GM12878 (cell line): ENCODE measurements at regions not wholly inside any gene's neighbourhood (a gene's known extent, or its start where the extent isn't known, plus 50 kb on each side); places are given as distances from the start of the nearest gene placed in this dataset.

Experiments
- ATAC-seq: fragments of 200-7000 bp; cut with Tn5 transposase; 3 replicates; pipeline ENCODE4 v1.9.1; 2020; ENCODE audit warnings: mild to moderate bottlenecking, moderate library complexity
- BruUV-seq: library from RNA; stranded (reverse); fragments of 400-500 nt; replicated peaks from 2 replicates; lab custom pipeline; 2021; lab: Mats Ljungman, UMichigan
- CTCF ChIA-PET: fragments of 300-600 bp; sonication (Branson Sonifier 250); formaldehyde crosslinking; extraction: SDS; loops from one replicate; lab custom pipeline; 2021; ENCODE audit warnings: inconsistent platforms; lab: Yijun Ruan, JAX
- POLR2A ChIA-PET: fragments of 350-600 bp; formaldehyde crosslinking; extraction: SDS; loops from one replicate; lab custom pipeline; 2021; ENCODE audit warnings: inconsistent platforms; lab: Charles Lee
- RAD21 ChIA-PET: fragments of 300-600 bp; sonication (Branson Sonifier 250); formaldehyde crosslinking; loops from one replicate; lab custom pipeline; 2023; ENCODE audit warnings: antibody characterized with exemption; ENCODE audit not compliant: unreplicated experiment; lab: Charles Lee
- SMC1A ChIA-PET: fragments of 300-600 bp; sonication (Branson Sonifier 250); formaldehyde crosslinking; loops from one replicate; lab custom pipeline; 2023; ENCODE audit not compliant: unreplicated experiment, uncharacterized antibody; lab: Charles Lee
- DNase-seq: peaks from one replicate; pipeline ENCODE4 v3.0.0-alpha.2; 2011; ENCODE audit warnings: low read depth, low spot score
- FAIRE-seq: peaks from 3 replicates; lab custom pipeline; 2011; peaks lifted over from hg19 to GRCh38; lab: Jason Lieb, UNC
- H2AFZ ChIP-seq: 2 replicates; pipeline ENCODE4 v1.6.0; 2011; ENCODE audit warnings: low read depth, low read length, control low read depth; ENCODE audit not compliant: control insufficient read depth
- H3K27ac ChIP-seq: 2 replicates; pipeline ENCODE4 v1.5.1; 2011; ENCODE audit warnings: control low read depth; ENCODE audit not compliant: control insufficient read depth, insufficient read depth
- H3K27me3 ChIP-seq, 2 experiments: replicated peaks in 1 of 2; 2 replicates each; pipeline versions ENCODE4 v1.6.0 to v1.6.1; 2011; ENCODE audit warnings: low read length in 1 of 2; ENCODE audit not compliant: control insufficient read depth in 2 of 2, insufficient read depth in 2 of 2
- H3K36me3 ChIP-seq, 2 experiments: 2 replicates each; pipeline ENCODE4 v1.5.1; 2011; ENCODE audit warnings: low read length in 1 of 2; ENCODE audit not compliant: control insufficient read depth in 2 of 2, insufficient read depth in 2 of 2
- H3K4me1 ChIP-seq: 2 replicates; pipeline ENCODE4 v1.6.1; 2011; ENCODE audit warnings: mild to moderate bottlenecking, low read length, moderate library complexity, mixed read lengths; ENCODE audit not compliant: control insufficient read depth, insufficient read depth
- H3K4me2 ChIP-seq: 2 replicates; pipeline ENCODE4 v1.6.0; 2011; ENCODE audit warnings: control low read depth; ENCODE audit not compliant: control insufficient read depth, insufficient read depth
- H3K4me3 ChIP-seq: fragments of 200-600 bp; sonication (generic); 2 replicates; pipeline ENCODE4 v1.5.1; 2016
- H3K79me2 ChIP-seq: 2 replicates; pipeline ENCODE4 v1.6.0; 2011; ENCODE audit warnings: low read length; ENCODE audit not compliant: control insufficient read depth, insufficient read depth
- H3K9ac ChIP-seq: 2 replicates; pipeline ENCODE4 v1.8.0; 2011; ENCODE audit warnings: low read length, control low read depth, mixed read lengths; ENCODE audit not compliant: control insufficient read depth, insufficient read depth
- H3K9me3 ChIP-seq: replicated peaks from 3 replicates; pipeline ENCODE4 v1.5.1; 2011; ENCODE audit warnings: mild to moderate bottlenecking, low read length; ENCODE audit not compliant: control insufficient read depth, insufficient read depth
- H4K20me1 ChIP-seq: 2 replicates; pipeline ENCODE4 v1.6.0; 2011; ENCODE audit not compliant: control insufficient read depth, insufficient read depth
- ATF7 ChIP-seq: fragments of 450-650 bp; IDR thresholded peaks from 2 replicates; pipeline ENCODE4 v1.6.1; 2016; ENCODE audit warnings: low read depth, mild to moderate bottlenecking
- BCL11A ChIP-seq: IDR thresholded peaks from 2 replicates; pipeline ENCODE4 v1.6.1; 2011; ENCODE audit warnings: low read depth, low read length
- BRCA1 ChIP-seq: IDR thresholded peaks from 2 replicates; pipeline ENCODE4 v1.6.1; 2011; ENCODE audit warnings: low read depth, low read length, improper control_type of control experiment
- HDAC6 ChIP-seq: fragments of 200-600 bp; sonication (generic); IDR thresholded peaks from one replicate; pipeline ENCODE4 v1.8.0; 2017; ENCODE audit warnings: antibody characterized with exemption; ENCODE audit not compliant: unreplicated experiment
- HSF1 ChIP-seq: fragments of 150-350 bp; IDR thresholded peaks from 2 replicates; pipeline ENCODE4 v1.6.1; 2014; ENCODE audit warnings: mild to moderate bottlenecking, low read depth, low read length
- POLR2AphosphoS5 ChIP-seq: IDR thresholded peaks from 2 replicates; pipeline ENCODE4 v1.6.1; 2011; ENCODE audit warnings: mild to moderate bottlenecking, low read length, inconsistent platforms
- SIX5 ChIP-seq: IDR thresholded peaks from 2 replicates; pipeline ENCODE4 v1.6.1; 2011; ENCODE audit warnings: mild to moderate bottlenecking, low read depth, low read length, moderate library complexity; ENCODE audit not compliant: severe bottlenecking
- SRF ChIP-seq, 2 experiments: IDR thresholded peaks; 2 replicates each; pipeline ENCODE4 v1.6.1; 2011; ENCODE audit warnings: low read depth in 2 of 2, low read length in 2 of 2, mild to moderate bottlenecking in 1 of 2, moderate library complexity in 1 of 2
- TARDBP ChIP-seq: IDR thresholded peaks from 2 replicates; pipeline ENCODE4 v1.6.1; 2016; ENCODE audit warnings: borderline replicate concordance
- TCF12 ChIP-seq: IDR thresholded peaks from 2 replicates; pipeline ENCODE4 v1.6.1; 2011; ENCODE audit warnings: low read depth, mild to moderate bottlenecking, low read length
- ZBED1 ChIP-seq: IDR thresholded peaks from 2 replicates; pipeline ENCODE4 v1.6.1; 2016; ENCODE audit warnings: borderline replicate concordance
- ZBTB40 ChIP-seq: fragments of 450-650 bp; IDR thresholded peaks from 2 replicates; pipeline ENCODE4 v1.6.1; 2016; ENCODE audit warnings: mild to moderate bottlenecking, moderate library complexity, borderline replicate concordance
- WGBS: methylation state at CpG from one replicate; pipeline ENCODE4 v1.1.6; 2016; ENCODE audit warnings: low lambda C conversion rate; ENCODE audit not compliant: insufficient replicate concordance, insufficient coverage; ENCODE audit errors: missing lambda C conversion rate; 5-methylcytosine and 5-hydroxymethylcytosine counted together
- in situ Hi-C: fragments of 300-500 bp; cut with MboI; formaldehyde crosslinking; loops from 9 replicates; pipeline ENCODE4 v1.14.3; 2018; ENCODE audit warnings: mixed read lengths
- intact Hi-C: fragments of 100-400 bp; cut with micrococcal nuclease; formaldehyde crosslinking; loops from one replicate; pipeline ENCODE4 v1.14.2; 2022; ENCODE audit not compliant: unreplicated experiment
- TF ChIP-seq, protein P1 (sequence below): fragments of 450-650 bp; IDR thresholded peaks from 2 replicates; pipeline ENCODE4 v1.6.1; 2018; ENCODE audit warnings: borderline replicate concordance, mild to moderate bottlenecking; ENCODE audit not compliant: partially characterized antibody
- TF ChIP-seq, protein P2 (sequence below), 3 experiments: IDR thresholded peaks in 2 of 3; conservative IDR thresholded peaks in 1 of 3; 2 replicates each; pipeline ENCODE4 v1.5.1; 2011; ENCODE audit warnings: low read depth in 3 of 3, low read length in 3 of 3, mild to moderate bottlenecking in 3 of 3, control low read depth in 2 of 3, moderate library complexity in 2 of 3, inconsistent platforms in 1 of 3, mixed read lengths in 1 of 3; ENCODE audit not compliant: control insufficient read depth in 2 of 3, insufficient read depth in 1 of 3; ENCODE audit errors: extremely low read depth in 1 of 3

GRCh38 chr7:16260236-16260728 lies 161.1 kb downstream of the CRPPA start:
- Histone ChIP-seq H4K20me1 (no peaks in the 10 kb centered on the region), H3K9ac (no peak overlapping the region), H3K4me2 (no peak overlapping the region), H3K4me3 (no peak overlapping the region), H3K27ac (no peak overlapping the region), H3K27me3 (no peaks in the 10 kb centered on the region), H3K36me3 (no peaks in the 10 kb centered on the region), H2AFZ (no peak overlapping the region), H3K9me3 (no peaks in the 10 kb centered on the region), H3K4me1 (no peaks in the 10 kb centered on the region), H3K79me2 (no peaks in the 10 kb centered on the region)
- no peak for ATAC-seq
- FAIRE-seq: no peak
- ChIA-PET SMC1A (no interaction called here), RAD21 (no interaction called here), CTCF (no interaction called here), POLR2A (no interaction called here)
- TF ChIP-seq TCF12 (no peak), SIX5 (no peak), POLR2AphosphoS5 (no peak), ZBED1 (no peak), SRF (IDR thresholded peaks at IDR 0.05; ENCODE audit: low read depth in 2 of 2, low read length in 2 of 2) (no peak), BRCA1 (no peak), ATF7 (no peak), BCL11A (no peak), HDAC6 (no peak), HSF1 (no peak), ZBTB40 (no peak), TARDBP (no peak)
- TF ChIP-seq, protein P1, sequence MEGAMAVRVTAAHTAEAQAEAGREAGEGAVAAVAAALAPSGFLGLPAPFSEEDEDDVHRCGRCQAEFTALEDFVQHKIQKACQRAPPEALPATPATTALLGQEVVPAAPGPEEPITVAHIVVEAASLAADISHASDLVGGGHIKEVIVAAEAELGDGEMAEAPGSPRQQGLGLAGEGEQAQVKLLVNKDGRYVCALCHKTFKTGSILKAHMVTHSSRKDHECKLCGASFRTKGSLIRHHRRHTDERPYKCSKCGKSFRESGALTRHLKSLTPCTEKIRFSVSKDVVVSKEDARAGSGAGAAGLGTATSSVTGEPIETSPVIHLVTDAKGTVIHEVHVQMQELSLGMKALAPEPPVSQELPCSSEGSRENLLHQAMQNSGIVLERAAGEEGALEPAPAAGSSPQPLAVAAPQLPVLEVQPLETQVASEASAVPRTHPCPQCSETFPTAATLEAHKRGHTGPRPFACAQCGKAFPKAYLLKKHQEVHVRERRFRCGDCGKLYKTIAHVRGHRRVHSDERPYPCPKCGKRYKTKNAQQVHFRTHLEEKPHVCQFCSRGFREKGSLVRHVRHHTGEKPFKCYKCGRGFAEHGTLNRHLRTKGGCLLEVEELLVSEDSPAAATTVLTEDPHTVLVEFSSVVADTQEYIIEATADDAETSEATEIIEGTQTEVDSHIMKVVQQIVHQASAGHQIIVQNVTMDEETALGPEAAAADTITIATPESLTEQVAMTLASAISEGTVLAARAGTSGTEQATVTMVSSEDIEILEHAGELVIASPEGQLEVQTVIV: no peak
- TF ChIP-seq, protein P2, sequence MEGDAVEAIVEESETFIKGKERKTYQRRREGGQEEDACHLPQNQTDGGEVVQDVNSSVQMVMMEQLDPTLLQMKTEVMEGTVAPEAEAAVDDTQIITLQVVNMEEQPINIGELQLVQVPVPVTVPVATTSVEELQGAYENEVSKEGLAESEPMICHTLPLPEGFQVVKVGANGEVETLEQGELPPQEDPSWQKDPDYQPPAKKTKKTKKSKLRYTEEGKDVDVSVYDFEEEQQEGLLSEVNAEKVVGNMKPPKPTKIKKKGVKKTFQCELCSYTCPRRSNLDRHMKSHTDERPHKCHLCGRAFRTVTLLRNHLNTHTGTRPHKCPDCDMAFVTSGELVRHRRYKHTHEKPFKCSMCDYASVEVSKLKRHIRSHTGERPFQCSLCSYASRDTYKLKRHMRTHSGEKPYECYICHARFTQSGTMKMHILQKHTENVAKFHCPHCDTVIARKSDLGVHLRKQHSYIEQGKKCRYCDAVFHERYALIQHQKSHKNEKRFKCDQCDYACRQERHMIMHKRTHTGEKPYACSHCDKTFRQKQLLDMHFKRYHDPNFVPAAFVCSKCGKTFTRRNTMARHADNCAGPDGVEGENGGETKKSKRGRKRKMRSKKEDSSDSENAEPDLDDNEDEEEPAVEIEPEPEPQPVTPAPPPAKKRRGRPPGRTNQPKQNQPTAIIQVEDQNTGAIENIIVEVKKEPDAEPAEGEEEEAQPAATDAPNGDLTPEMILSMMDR (IDR thresholded peaks at IDR 0.05 in 2 of 3, conservative IDR thresholded peaks at IDR 0.05 in 1 of 3; ENCODE audit: control insufficient read depth in 2 of 3, extremely low read depth in 1 of 3, insufficient read depth in 1 of 3, low read depth in 3 of 3, low read length in 3 of 3): no peak
- in situ Hi-C loops: no loop called here
- DNase-seq: no peak
- intact Hi-C loops: no loop called here
- no TSS peak for BruUV-seq
- WGBS: 6% methylated on average over 1 of the region's 1 CpG
